Neural progenitor cell (in vitro differentiated cells): ENCODE measurements at regions not wholly inside any gene's neighbourhood (a gene's known extent, or its start where the extent isn't known, plus 50 kb on each side); places are given as distances from the start of the nearest gene placed in this dataset.

Source experiments
- DNase-seq: peaks from one replicate; pipeline ENCODE4 v3.0.0-alpha.2; 2016; ENCODE audit warnings: low spot score
- H2AFZ ChIP-seq: fragments of 200-600 bp; sonication (generic); replicated peaks from 2 replicates; pipeline ENCODE4 v1.6.1; 2016; ENCODE audit warnings: antibody characterized with exemption
- H3F3A ChIP-seq: fragments of 200-600 bp; sonication (generic); 2 replicates; pipeline ENCODE4 v1.6.1; 2016; ENCODE audit warnings: antibody characterized with exemption, low read depth
- H3K27ac ChIP-seq: fragments of 200-600 bp; sonication (generic); 2 replicates; pipeline ENCODE4 v1.5.1; 2016; ENCODE audit warnings: mild to moderate bottlenecking
- H3K27me3 ChIP-seq: fragments of 200-600 bp; sonication (generic); 2 replicates; pipeline ENCODE4 v1.6.1; 2016; ENCODE audit warnings: mild to moderate bottlenecking, moderate library complexity
- H3K36me3 ChIP-seq: fragments of 200-600 bp; sonication (generic); 2 replicates; pipeline ENCODE4 v1.5.1; 2016
- H3K4me1 ChIP-seq: fragments of 200-600 bp; sonication (generic); 2 replicates; pipeline ENCODE4 v1.6.1; 2016; ENCODE audit warnings: mixed run types
- H3K4me2 ChIP-seq: fragments of 200-600 bp; sonication (generic); 2 replicates; pipeline ENCODE4 v1.6.1; 2016
- H3K4me3 ChIP-seq: fragments of 200-600 bp; sonication (generic); 2 replicates; pipeline ENCODE4 v1.5.1; 2016
- H3K79me2 ChIP-seq: fragments of 200-600 bp; sonication (generic); 2 replicates; pipeline ENCODE4 v1.6.1; 2016; ENCODE audit warnings: low read depth
- H3K9ac ChIP-seq: fragments of 200-600 bp; sonication (generic); 2 replicates; pipeline ENCODE4 v1.6.1; 2016
- H3K9me3 ChIP-seq: fragments of 200-600 bp; sonication (generic); 2 replicates; pipeline ENCODE4 v1.5.1; 2016; ENCODE audit warnings: low read depth
- H4K20me1 ChIP-seq: fragments of 200-600 bp; sonication (generic); 2 replicates; pipeline ENCODE4 v1.6.1; 2016; ENCODE audit warnings: low read depth
- H3K27ac Mint-ChIP-seq: 3 replicates; pipeline ENCODE4 v1.8.0; 2021; ENCODE audit warnings: mixed read lengths
- H3K27me3 Mint-ChIP-seq: 2 replicates; pipeline ENCODE4 v1.8.0; 2022; ENCODE audit warnings: low read depth, mild to moderate bottlenecking, inconsistent platforms, moderate library complexity, mixed read lengths; ENCODE audit not compliant: insufficient read depth
- H3K36me3 Mint-ChIP-seq: 3 replicates; pipeline ENCODE4 v1.8.0; 2021; ENCODE audit warnings: mixed read lengths
- H3K4me1 Mint-ChIP-seq: 3 replicates; pipeline ENCODE4 v1.8.0; 2021; ENCODE audit warnings: mixed read lengths
- H3K4me3 Mint-ChIP-seq: 3 replicates; pipeline ENCODE4 v1.8.0; 2021; ENCODE audit warnings: mild to moderate bottlenecking, moderate library complexity, mixed read lengths
- H3K9me3 Mint-ChIP-seq: 3 replicates; pipeline ENCODE4 v1.8.0; 2020; ENCODE audit warnings: mixed read lengths
- EZH2 ChIP-seq: fragments of 200-600 bp; sonication (generic); IDR thresholded peaks from 2 replicates; pipeline ENCODE4 v1.6.1; 2017; ENCODE audit warnings: antibody characterized with exemption, mild to moderate bottlenecking, moderate library complexity
- EZH2phosphoT487 ChIP-seq: fragments of 200-600 bp; sonication (generic); IDR thresholded peaks from 2 replicates; pipeline ENCODE4 v1.6.1; 2017; ENCODE audit warnings: antibody characterized with exemption
- TF ChIP-seq, protein P1 (sequence below): fragments of 200-600 bp; sonication (generic); IDR thresholded peaks from 2 replicates; pipeline ENCODE4 v1.5.1; 2017; ENCODE audit warnings: antibody characterized with exemption, mild to moderate bottlenecking

GRCh38 chr12:114220311-114220710 is 185.6 kb downstream of the TBX5 start:
- Histone ChIP-seq H3K27ac (no peak overlapping the region), H3K4me2 (no peak overlapping the region), H3K4me3 (no peak overlapping the region), H3F3A (no peaks in the 10 kb centered on the region), H3K36me3 (no peaks in the 10 kb centered on the region), H3K9ac (no peak overlapping the region), H3K9me3 (no peaks in the 10 kb centered on the region), H3K79me2 (no peaks in the 10 kb centered on the region), H3K27me3 (no peaks in the 10 kb centered on the region), H2AFZ (no peak overlapping the region), H3K4me1 (peaks cover 9% of the 10 kb centered on the region), H4K20me1 (no peaks in the 10 kb centered on the region)
- H3K9me3 Mint-ChIP-seq, result no peaks in the 10 kb centered on the region
- peaks cover 6% of the 10 kb centered on the region for H3K27me3 Mint-ChIP-seq
- no peak overlapping the region for H3K4me3 Mint-ChIP-seq
- H3K4me1 Mint-ChIP-seq, result no peaks in the 10 kb centered on the region
- H3K27ac Mint-ChIP-seq, result no peak overlapping the region
- DNase-seq, result peak; percentile 29
- no peak for TF ChIP-seq EZH2
- TF ChIP-seq, protein P1, sequence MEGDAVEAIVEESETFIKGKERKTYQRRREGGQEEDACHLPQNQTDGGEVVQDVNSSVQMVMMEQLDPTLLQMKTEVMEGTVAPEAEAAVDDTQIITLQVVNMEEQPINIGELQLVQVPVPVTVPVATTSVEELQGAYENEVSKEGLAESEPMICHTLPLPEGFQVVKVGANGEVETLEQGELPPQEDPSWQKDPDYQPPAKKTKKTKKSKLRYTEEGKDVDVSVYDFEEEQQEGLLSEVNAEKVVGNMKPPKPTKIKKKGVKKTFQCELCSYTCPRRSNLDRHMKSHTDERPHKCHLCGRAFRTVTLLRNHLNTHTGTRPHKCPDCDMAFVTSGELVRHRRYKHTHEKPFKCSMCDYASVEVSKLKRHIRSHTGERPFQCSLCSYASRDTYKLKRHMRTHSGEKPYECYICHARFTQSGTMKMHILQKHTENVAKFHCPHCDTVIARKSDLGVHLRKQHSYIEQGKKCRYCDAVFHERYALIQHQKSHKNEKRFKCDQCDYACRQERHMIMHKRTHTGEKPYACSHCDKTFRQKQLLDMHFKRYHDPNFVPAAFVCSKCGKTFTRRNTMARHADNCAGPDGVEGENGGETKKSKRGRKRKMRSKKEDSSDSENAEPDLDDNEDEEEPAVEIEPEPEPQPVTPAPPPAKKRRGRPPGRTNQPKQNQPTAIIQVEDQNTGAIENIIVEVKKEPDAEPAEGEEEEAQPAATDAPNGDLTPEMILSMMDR, result no peak
- no peak for TF ChIP-seq EZH2phosphoT487
- no peaks in the 10 kb centered on the region for H3K36me3 Mint-ChIP-seq

- Histone ChIP-seq H3K27ac (no peak overlapping the region), H3K4me1 (peaks cover 9% of the 10 kb centered on the region), H3K4me3 (no peak overlapping the region), H3K36me3 (no peaks in the 10 kb centered on the region), H3K27me3 (no peaks in the 10 kb centered on the region), H3F3A (no peaks in the 10 kb centered on the region), H4K20me1 (no peaks in the 10 kb centered on the region), H2AFZ (no peak overlapping the region), H3K9me3 (no peaks in the 10 kb centered on the region), H3K9ac (no peak overlapping the region), H3K79me2 (no peaks in the 10 kb centered on the region), H3K4me2 (no peak overlapping the region)
- H3K9me3 Mint-ChIP-seq, result no peaks in the 10 kb centered on the region
- no peak overlapping the region for H3K27ac Mint-ChIP-seq
- no peaks in the 10 kb centered on the region for H3K36me3 Mint-ChIP-seq
- H3K27me3 Mint-ChIP-seq, result peaks cover 6% of the 10 kb centered on the region
- no peak overlapping the region for H3K4me3 Mint-ChIP-seq
- TF ChIP-seq EZH2, result no peak
- TF ChIP-seq, protein P1, result no peak
- no peak for TF ChIP-seq EZH2phosphoT487
- DNase-seq, result no peak
- H3K4me1 Mint-ChIP-seq, result no peaks in the 10 kb centered on the region
Observed at GRCh38 chr12:114218136-114218535, 187.8 kb downstream of the TBX5 start.

- no peaks in the 10 kb centered on the region for H4K20me1 ChIP-seq
- H3K4me3 ChIP-seq, result no peak overlapping the region
Observed at GRCh38 chr12:114215746-114216145, 190.2 kb downstream of the TBX5 start.

More at GRCh38 chr12:114215746-114216145, 190.2 kb downstream of the TBX5 start:
- no peaks in the 10 kb centered on the region for H3K9me3 ChIP-seq
- H3K27me3 ChIP-seq, result no peaks in the 10 kb centered on the region
- H3K9ac ChIP-seq, result no peak overlapping the region
- H3K27ac ChIP-seq, result no peak overlapping the region
- Mint-ChIP-seq H3K36me3 (no peaks in the 10 kb centered on the region), H3K27ac (no peak overlapping the region), H3K4me1 (no peaks in the 10 kb centered on the region), H3K9me3 (no peaks in the 10 kb centered on the region), H3K27me3 (peaks cover 10% of the 10 kb centered on the region), H3K4me3 (no peak overlapping the region)
- H3K4me2 ChIP-seq, result no peak overlapping the region
- H3K4me1 ChIP-seq, result no peaks in the 10 kb centered on the region
- H3K36me3 ChIP-seq, result no peaks in the 10 kb centered on the region
- H2AFZ ChIP-seq, result no peak overlapping the region
- H3F3A ChIP-seq, result no peaks in the 10 kb centered on the region
- TF ChIP-seq, protein P1, result no peak
- no peak for DNase-seq
- no peaks in the 10 kb centered on the region for H3K79me2 ChIP-seq
